ENCODE measurements at regions not wholly inside any gene's neighbourhood (a gene's known extent, or its start where the extent isn't known, plus 50 kb on each side); places are given as distances from the start of the nearest gene placed in this dataset.
A peak's percentile ranks its signal among the peaks of the same experiment; 100 is the strongest.
"Not testable (repeated sequence)": the region's sequence is repeated elsewhere in the genome, so short reads cannot be mapped to it uniquely, and the experiment has no call there.

GRCh38 chr13:68948586-68948985, 1159.0 kb upstream of the ATXN8OS start:
- no peak for DNase-seq (ENCODE audit: low spot score)

DNA sequence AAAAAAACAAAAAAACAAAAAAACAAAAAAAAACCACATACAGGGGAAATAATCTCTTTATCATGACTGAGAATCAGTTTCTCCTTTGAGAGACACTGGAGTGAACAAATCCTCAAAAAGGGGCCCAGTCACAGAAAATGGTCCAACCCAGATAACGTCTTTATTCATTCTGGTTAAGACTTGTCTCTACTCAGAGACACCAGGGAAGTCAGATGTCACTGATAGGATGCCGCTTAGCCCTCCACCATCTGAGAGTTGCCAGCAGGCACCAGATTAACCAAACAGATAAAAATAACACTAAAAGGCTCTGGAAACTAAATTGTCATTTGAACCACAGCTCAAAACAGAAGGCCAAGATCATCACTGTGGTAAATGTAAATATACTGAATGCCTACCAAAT, 1163.4 kb upstream of the ATXN8OS start:
- no peak for DNase-seq (ENCODE audit: low spot score)

DNA sequence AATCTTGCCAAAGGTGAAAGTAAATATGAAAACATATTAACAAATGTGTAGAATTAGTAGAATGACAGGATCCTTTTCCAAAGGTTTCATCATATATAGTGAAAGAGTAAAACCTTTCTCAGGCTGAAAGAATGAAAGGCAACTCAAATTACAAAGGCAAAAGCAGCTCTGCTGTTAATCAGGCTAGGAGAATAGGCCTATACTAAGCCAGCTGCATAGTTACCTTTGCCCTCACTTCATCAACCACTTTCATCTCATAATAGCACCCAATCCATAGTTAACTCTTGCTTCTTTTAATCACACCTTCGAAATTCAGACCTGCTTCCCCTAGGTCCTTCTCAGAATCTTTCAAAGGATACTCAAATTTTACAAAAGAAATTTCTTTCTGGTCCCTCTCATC, 1167.6 kb upstream of the ATXN8OS start:
- DNase-seq (ENCODE audit: low spot score) = no peak

DNA sequence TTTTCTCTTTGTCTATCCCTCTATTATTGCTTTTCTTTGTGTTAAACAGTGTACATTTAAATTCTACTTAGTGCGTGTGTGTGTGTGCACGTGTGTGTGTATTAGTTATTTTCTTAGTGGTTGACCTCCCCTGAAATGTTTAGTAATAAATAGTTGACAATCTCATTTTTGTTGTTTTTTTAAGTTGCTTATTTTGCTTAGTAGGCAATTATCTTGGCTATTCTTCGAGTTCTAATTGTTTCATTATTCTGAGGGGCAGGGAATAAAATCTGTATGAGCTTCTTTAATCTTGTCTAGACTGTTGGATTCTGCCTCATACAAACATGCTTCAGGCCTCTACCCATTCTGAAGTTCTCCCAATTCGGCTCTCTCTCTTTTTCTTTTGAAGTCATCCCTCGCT, 1169.0 kb upstream of the ATXN8OS start:
- DNase-seq (ENCODE audit: low spot score) = no peak

- no peak for DNase-seq (ENCODE audit: low spot score)
These were observed 1178.4 kb upstream of the ATXN8OS start for GRCh38 chr13:68929075-68929745.

DNA sequence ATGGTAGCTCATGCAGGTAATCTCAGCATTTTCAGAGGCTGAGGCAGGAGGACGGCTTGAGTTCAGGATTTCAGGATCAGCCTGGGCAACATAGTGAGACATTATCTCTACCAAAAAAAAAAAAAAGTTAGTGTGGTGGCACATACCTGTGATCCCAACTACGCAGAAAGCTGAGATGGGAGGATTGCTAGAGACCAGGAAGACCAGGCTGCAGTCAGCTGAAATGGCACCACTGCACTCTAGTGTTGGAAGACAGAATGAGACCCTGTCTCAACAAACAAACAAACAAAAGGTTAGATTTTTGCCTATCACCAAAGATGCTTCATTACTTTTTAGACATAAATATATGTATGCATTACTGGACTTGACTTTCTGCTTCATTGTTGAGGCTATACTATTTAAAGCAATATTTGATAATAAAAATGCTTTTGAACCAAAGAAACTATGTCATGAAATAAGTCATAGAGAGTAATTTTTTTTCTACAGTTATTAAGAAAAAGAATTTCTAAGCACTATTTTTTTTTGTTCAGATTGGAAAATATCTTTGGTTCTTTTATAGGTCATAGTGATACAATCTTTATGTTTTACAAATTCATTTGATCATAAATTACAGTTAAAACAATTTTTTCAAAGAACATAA, 1180.1 kb upstream of the ATXN8OS start:
- DNase-seq (ENCODE audit: low spot score) = peak; percentile 1

DNA sequence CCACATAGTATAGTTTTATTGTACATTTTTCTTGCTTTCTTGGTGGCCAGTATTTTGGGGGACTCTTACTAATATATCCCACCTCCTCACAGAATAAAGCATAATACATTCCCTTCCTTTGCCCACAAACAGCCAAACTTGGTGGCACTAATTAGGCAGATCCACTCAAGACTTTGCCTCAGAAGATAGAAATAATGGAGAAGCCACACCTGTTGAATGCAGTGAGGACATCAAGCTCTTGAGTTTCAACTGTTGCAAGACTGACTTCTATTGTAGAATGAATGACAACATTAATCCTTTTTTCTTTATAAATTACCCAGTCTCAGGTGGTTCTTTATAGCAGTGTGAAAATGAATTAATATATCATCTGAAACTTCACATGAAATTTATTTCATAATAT, 1183.6 kb upstream of the ATXN8OS start:
- no peak for DNase-seq (ENCODE audit: low spot score)

GRCh38 chr13:68908879-68909278, 1198.7 kb upstream of the ATXN8OS start:
- DNase-seq (ENCODE audit: low spot score) = no peak

DNA sequence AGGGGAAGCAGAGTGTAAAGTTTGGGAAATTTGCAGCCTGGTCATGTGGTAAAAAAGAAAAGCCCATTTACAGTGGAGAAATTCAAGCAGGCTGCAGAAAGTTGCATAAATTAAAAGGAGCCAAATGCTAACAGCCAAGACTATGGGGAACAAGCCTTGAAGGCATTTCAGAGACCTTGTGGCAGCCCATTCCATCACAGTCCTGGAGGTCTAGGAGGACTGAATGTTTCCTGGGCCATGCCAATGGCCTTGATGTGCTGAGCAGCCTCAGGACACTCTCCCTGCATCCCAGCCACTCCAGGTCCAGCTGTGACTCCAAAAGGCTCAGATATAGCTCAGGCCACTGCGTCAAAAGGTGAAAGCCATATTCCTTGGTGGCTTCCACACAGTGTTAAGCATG, 1202.4 kb upstream of the ATXN8OS start:
- no peak for DNase-seq (ENCODE audit: low spot score)

DNA sequence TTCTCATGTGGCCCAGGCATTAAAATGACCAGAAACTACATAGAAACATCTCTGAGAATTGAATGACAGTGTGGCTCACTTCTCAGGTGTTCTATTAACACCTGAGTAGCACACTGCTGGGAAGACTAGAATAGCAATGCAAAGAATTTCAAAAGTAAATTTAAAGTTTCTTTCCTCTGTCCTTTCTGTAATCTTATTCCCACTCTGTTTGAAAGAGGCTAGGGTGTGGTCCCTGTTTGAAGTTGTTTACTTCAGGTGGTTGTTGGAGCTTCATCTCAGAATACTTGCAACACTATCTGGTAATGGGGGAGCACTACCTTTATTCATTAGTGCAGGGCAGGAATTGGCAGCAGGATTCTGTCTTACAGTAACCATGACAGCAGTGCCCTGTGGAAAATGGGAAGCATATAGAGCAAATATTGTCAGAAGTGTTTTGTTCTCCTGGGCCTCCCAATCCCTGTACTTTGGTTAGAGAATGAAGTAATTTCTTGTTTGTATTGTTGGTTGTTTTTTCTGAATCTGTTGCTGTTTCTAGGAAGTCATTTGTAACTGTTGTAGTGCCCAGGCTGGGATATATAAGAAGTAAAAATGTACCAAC, 1210.2 kb upstream of the ATXN8OS start:
- no peak for DNase-seq (ENCODE audit: low spot score)

DNA sequence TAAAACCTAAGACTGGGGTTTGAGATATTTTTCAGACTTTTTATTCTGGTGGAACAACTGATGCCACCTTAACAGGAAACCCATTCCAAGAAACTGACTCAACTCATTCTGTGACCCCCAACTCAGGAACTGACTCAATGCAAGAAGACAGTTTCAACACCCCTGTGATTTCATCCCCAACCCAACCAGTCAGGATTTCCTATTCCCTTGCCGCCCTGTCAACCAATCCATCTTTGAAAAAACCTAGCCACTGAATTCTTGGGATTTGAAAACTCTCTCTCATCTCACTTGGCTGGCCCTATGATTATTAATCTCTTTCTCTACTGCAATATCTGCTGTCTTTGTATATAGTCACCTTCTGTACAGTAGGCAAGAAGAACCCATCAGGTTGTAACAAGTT, 1211.9 kb upstream of the ATXN8OS start:
- no peak for DNase-seq (ENCODE audit: low spot score)

DNA sequence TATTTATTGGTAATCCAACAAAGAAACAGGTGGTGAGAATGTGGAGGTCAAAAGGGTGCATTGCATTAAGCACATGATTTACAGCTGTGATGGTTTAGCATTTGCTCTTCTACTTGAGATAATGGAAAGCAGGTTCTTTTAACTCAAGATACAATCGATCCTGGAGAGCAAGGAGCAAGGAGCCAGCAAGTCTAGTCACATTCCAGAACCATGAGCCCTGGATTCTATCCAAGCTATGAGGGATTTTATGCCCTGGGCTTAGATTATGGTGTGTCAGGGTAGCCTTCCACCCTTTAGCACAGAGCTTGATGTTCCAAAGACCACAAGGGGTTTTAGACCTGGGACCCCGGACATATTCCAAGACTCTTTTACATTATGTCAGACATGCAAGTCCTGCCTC, 1213.9 kb upstream of the ATXN8OS start:
- DNase-seq (ENCODE audit: low spot score) = not testable (repeated sequence)

GRCh38 chr13:68892596-68892995, 1215.0 kb upstream of the ATXN8OS start:
- not testable (repeated sequence) for DNase-seq (ENCODE audit: low spot score)

DNA sequence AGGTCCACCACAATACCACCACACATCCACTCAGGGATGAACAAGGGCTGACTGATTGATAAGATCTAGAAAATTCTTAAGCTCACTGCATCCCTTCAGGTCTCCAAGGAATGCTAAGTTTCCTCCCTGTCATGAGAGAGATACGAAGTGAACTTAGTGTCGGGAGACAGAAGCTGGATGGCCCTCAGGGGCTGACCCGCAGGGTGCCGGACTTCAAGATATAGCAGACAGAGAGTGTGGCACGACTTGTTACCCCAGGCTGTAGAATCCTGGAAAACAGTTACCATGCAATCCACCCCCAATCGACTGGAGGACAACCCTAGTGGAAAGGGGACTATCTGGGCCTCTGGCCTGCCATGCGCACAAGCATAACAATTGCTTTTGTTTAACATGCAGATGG, 1217.5 kb upstream of the ATXN8OS start:
- DNase-seq (ENCODE audit: low spot score) = not testable (repeated sequence)

DNA sequence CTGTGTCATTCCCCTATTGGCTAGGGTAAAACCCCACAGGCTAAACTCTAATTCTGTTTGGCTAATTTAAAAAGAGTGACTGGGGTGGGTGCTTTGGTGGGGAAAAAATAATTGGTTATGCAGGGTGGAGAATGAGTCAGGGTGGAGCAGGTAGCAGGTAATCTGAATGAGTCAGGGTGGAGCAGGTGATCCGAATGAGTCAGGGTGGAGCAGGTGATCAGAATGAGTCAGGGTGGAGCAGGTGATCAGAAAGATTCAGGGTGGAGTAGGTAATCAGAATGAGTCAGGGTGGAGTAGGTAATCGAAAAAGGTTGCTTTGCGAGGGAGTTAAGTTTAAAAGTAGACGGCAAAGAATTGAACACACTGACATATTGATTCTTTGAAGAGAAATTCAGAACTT, 1218.8 kb upstream of the ATXN8OS start:
- no peak for DNase-seq (ENCODE audit: low spot score)

DNA sequence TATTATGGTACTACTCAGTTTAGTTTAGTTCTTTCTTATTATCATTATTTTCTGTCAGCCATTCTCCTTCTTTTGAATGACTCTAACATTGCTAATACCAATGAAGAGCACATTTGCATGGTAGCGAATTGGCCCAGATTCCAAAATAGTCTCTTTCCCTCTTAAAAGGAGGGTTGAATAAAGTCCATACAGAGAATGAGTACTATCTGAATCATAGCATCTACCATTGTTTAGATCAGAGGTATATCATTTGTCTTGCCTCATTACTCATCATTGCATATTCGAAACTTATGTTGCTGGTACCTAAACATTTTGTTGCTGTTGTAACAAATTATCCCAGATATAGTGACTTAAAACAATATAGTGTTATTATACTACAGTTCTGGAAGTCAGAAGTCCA, 1235.3 kb upstream of the ATXN8OS start:
- no peak for DNase-seq (ENCODE audit: low spot score)

DNA sequence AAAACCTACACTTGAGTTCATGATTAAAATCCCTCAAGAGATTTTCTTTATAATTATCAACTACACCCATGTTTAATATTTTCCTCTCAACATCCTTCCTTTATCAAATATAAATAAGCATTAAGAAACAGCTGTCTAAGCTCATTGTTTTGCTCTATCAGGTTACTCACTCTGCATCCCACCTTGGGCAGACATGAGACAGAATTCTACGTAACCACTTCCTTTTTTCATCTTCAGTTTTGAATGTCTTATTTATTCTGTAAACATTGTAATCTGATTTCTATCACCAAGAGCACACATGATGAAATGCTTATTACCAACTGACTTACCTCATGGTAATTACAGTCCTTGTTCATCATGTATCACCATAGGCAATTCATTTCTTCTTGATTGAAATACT, 1256.6 kb upstream of the ATXN8OS start:
- no peak for DNase-seq (ENCODE audit: low spot score)

DNA sequence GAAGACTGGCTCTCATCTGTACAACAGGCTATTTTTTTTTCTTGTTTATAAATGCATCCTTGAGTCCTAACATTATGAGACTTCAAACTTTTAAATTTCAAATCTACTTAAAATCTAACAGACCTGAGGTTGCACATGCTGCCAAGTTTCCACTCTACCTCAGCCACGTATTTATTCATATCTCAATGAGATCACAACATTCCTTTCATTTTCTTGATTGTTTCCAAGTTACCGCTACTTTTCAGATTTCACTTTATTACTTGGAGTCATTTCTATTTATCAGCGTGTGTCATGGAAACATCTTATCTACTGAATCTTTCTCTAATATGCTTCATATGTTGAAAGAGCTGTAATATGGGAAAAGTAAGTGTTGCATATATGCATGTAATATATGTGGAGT, 1257.5 kb upstream of the ATXN8OS start:
- DNase-seq (ENCODE audit: low spot score) = no peak

- DNase-seq (ENCODE audit: low spot score) = no peak
These were observed 1261.0 kb upstream of the ATXN8OS start for GRCh38 chr13:68846663-68847062.

DNA sequence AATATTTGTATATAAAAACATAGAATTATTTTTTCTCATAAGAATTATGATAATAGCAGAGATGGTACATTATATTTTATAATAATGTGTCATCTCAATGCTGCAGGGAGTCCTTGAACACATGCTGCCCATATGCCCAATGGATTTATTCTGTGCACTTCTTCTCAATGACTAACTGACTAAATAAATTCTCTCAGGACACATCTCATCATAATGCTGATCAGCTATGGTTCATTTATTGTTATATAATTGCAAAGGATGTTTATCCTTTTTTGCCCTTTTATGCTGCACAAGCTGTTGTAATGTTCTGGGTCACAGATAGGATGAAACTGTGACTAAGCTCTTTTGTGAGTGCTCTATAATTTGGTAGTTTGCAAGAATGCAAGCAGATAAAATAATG, 1273.3 kb upstream of the ATXN8OS start:
- DNase-seq (ENCODE audit: low spot score) = no peak

DNA sequence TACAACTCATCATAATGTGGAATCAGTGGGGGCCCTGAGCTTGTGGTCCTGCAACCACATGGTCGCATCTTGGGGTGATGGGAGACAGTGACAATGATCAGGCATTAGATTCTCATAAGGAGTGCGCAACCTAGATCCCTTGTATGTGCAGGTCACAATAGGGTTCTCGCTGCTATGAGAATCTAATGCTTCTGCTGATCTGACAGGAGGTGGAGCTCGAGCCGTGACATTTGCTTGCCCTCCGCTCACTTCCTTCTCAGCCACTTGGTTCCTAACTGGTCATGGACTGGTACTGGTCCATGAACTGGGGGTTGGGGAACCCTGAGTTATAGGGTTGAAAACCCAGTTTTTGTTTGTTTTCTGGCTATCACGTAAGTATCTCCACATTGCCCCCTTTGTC, 1290.9 kb upstream of the ATXN8OS start:
- no peak for DNase-seq (ENCODE audit: low spot score)

DNA sequence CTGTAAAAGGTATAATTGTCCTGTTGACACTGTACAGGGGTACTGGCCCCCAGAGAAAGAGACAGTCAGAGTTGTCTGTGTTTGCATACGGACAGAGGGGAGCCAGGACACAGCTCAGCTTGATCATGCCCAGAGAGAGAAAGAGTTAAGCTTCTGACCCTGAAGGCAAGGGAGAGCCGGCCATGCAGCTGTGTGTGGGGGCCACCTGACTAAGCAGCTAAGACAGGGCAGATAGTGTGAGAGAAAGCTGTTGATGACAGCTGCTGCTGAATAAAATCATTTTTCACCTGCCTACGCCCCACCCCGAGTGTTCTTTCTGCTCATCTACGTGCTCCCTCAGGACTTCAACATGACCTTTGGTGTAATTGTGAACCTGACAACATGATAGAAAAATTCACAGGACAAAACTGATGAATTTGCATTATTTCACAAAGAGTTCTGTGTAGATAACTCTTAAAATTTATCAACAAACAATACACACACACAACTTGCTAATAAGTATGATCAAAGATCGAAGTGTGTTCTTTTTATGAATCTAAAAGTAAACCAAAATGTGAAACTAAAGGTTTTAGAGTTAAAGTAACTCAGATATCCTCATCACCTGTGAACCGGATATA, 1294.3 kb upstream of the ATXN8OS start:
- no peak for DNase-seq (ENCODE audit: low spot score)

DNA sequence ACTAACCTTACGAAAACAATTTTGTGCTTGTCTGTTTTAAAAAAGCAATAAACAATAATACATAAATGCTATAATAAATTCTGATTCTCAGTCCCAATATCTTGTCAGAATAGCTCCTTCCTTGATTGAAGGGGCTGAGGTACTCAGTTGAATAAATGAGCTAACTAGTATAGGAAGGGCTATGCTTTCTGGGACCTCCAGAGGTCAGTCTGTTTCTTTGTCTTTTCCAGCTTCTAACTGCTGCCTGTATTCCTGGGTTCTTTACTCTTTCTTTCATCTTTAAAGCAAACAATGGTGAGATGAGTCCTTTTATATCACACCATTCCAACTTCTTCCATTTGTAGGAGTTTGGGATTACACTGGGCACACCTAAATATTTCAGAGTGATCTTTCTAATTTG, 1297.0 kb upstream of the ATXN8OS start:
- DNase-seq (ENCODE audit: low spot score) = no peak
